IMR-90 (cell line): ENCODE measurements at regions not wholly inside any gene's neighbourhood (a gene's known extent, or its start where the extent isn't known, plus 50 kb on each side); places are given as distances from the start of the nearest gene placed in this dataset.

ENCODE experiments used
- ATAC-seq: fragments of 200-7000 bp; cut with Tn5 transposase; 2 replicates; pipeline ENCODE4 v1.9.1; 2020; ENCODE audit warnings: low read depth, mild to moderate bottlenecking, moderate library complexity
- BruUV-seq: library from RNA; stranded (reverse); fragments of 400-500 nt; replicated peaks from 2 replicates; lab custom pipeline; 2021; lab: Mats Ljungman, UMichigan
- CTCF ChIA-PET: fragments of 300-600 bp; formaldehyde crosslinking; extraction: SDS; loops from one replicate; lab custom pipeline; 2021; ENCODE audit warnings: antibody characterized with exemption; lab: Yijun Ruan, JAX
- POLR2A ChIA-PET: fragments of 300-600 bp; sonication (Branson Sonifier 250); formaldehyde crosslinking; loops from one replicate; lab custom pipeline; 2022; ENCODE audit warnings: antibody characterized with exemption; ENCODE audit not compliant: unreplicated experiment; lab: Charles Lee
- DNase-seq: peaks from one replicate; pipeline ENCODE4 v3.0.0; 2013
- H2AFZ ChIP-seq: replicated peaks from 2 replicates; pipeline ENCODE3; 2013; ENCODE audit warnings: low read length, mild to moderate bottlenecking; ENCODE audit not compliant: poor library complexity
- H2AK5ac ChIP-seq: 2 replicates; pipeline ENCODE4 v1.6.1; 2013; ENCODE audit warnings: low read depth, low read length, inconsistent platforms
- H2AK9ac ChIP-seq: replicated peaks from 2 replicates; pipeline ENCODE3; 2013; ENCODE audit warnings: mild to moderate bottlenecking, low read depth, low read length, moderate library complexity; ENCODE audit not compliant: poor library complexity
- H2BK120ac ChIP-seq: 2 replicates; pipeline ENCODE4 v1.6.1; 2013; ENCODE audit warnings: low read depth, low read length, inconsistent platforms
- H2BK15ac ChIP-seq: 3 replicates; pipeline ENCODE4 v1.6.1; 2013; ENCODE audit warnings: low read depth, low read length, inconsistent platforms
- H2BK20ac ChIP-seq: 2 replicates; pipeline ENCODE4 v1.6.1; 2013; ENCODE audit warnings: low read depth, mild to moderate bottlenecking, inconsistent platforms, low read length, moderate library complexity
- H2BK5ac ChIP-seq: 2 replicates; pipeline ENCODE4 v1.6.1; 2013; ENCODE audit warnings: mild to moderate bottlenecking, low read depth, low read length, inconsistent platforms; ENCODE audit not compliant: poor library complexity, severe bottlenecking
- H3K14ac ChIP-seq: replicated peaks from 2 replicates; pipeline ENCODE4 v1.6.1; 2013; ENCODE audit warnings: low read depth, low read length, inconsistent platforms
- H3K18ac ChIP-seq: 2 replicates; pipeline ENCODE4 v1.6.1; 2013; ENCODE audit warnings: low read depth, low read length, control low read depth
- H3K23ac ChIP-seq: 2 replicates; pipeline ENCODE4 v1.6.1; 2013; ENCODE audit warnings: low read depth, low read length, inconsistent platforms
- H3K27ac ChIP-seq: 2 replicates; pipeline ENCODE4 v1.5.1; 2013; ENCODE audit warnings: mild to moderate bottlenecking, control low read depth, low read length; ENCODE audit not compliant: insufficient read depth
- H3K27me3 ChIP-seq: 2 replicates; pipeline ENCODE4 v1.6.1; 2013; ENCODE audit warnings: low read length; ENCODE audit not compliant: control insufficient read depth, insufficient read depth
- H3K36me3 ChIP-seq: 2 replicates; pipeline ENCODE4 v1.6.1; 2013; ENCODE audit warnings: low read length, mixed read lengths; ENCODE audit not compliant: control insufficient read depth, insufficient read depth
- H3K4ac ChIP-seq: 2 replicates; pipeline ENCODE4 v1.6.1; 2013; ENCODE audit warnings: low read depth, low read length, inconsistent platforms
- H3K4me1 ChIP-seq: 2 replicates; pipeline ENCODE4 v1.6.1; 2013; ENCODE audit warnings: low read length, mixed read lengths; ENCODE audit not compliant: control insufficient read depth, insufficient read depth
- H3K4me2 ChIP-seq: 2 replicates; pipeline ENCODE4 v1.6.1; 2013; ENCODE audit warnings: low read depth, mild to moderate bottlenecking, control low read depth, low read length, moderate library complexity
- H3K4me3 ChIP-seq: 2 replicates; pipeline ENCODE4 v1.5.1; 2013; ENCODE audit warnings: low read depth, mild to moderate bottlenecking, control low read depth, low read length, moderate library complexity; ENCODE audit not compliant: insufficient read depth
- H3K56ac ChIP-seq: 2 replicates; pipeline ENCODE4 v1.6.1; 2013; ENCODE audit warnings: low read length, inconsistent platforms; ENCODE audit not compliant: insufficient read depth; ENCODE audit errors: extremely low read depth
- H3K79me1 ChIP-seq, 2 experiments: 2 replicates each; pipeline ENCODE4 v1.6.1; 2013; ENCODE audit warnings: low read length in 2 of 2, inconsistent platforms in 1 of 2, low read depth in 1 of 2
- H3K9ac ChIP-seq: 2 replicates; pipeline ENCODE4 v1.6.1; 2013; ENCODE audit warnings: low read depth, low read length, control low read depth
- H3K9me1 ChIP-seq: 2 replicates; pipeline ENCODE4 v1.6.1; 2013; ENCODE audit warnings: low read length, inconsistent platforms; ENCODE audit not compliant: insufficient read depth
- H3K9me3 ChIP-seq: 2 replicates; pipeline ENCODE4 v1.6.1; 2013; ENCODE audit warnings: low read length; ENCODE audit not compliant: control insufficient read depth, insufficient read depth
- H4K20me1 ChIP-seq: 2 replicates; pipeline ENCODE4 v1.6.1; 2013; ENCODE audit warnings: low read length, inconsistent platforms; ENCODE audit not compliant: insufficient read depth
- H4K5ac ChIP-seq: 2 replicates; pipeline ENCODE4 v1.6.1; 2013; ENCODE audit warnings: mild to moderate bottlenecking, low read depth, low read length, control low read depth
- H4K8ac ChIP-seq, 2 experiments: 2 replicates each; pipeline ENCODE4 v1.6.1; 2013; ENCODE audit warnings: low read depth in 2 of 2, low read length in 2 of 2, control low read depth in 1 of 2, inconsistent platforms in 1 of 2
- H4K91ac ChIP-seq: 2 replicates; pipeline ENCODE4 v1.6.1; 2013; ENCODE audit warnings: low read depth, low read length, inconsistent platforms; ENCODE audit not compliant: insufficient read depth
- BHLHE40 ChIP-seq: fragments of 150-350 bp; IDR thresholded peaks from 2 replicates; pipeline ENCODE4 v1.6.1; 2016; ENCODE audit warnings: mild to moderate bottlenecking, low read depth, low read length
- CTCF ChIP-seq: conservative IDR thresholded peaks from 2 replicates; pipeline ENCODE4 v1.5.1; 2012; ENCODE audit warnings: mild to moderate bottlenecking, low read depth, low read length, improper control_type of control experiment
- MAFK ChIP-seq: IDR thresholded peaks from 2 replicates; pipeline ENCODE4 v1.6.1; 2012; ENCODE audit warnings: low read depth, low read length, improper control_type of control experiment
- MXI1 ChIP-seq: IDR thresholded peaks from 2 replicates; pipeline ENCODE4 v1.6.1; 2012; ENCODE audit warnings: low read depth, mild to moderate bottlenecking, low read length, moderate library complexity, borderline replicate concordance
- NFE2L2 ChIP-seq: fragments of 150-350 bp; IDR thresholded peaks from 2 replicates; pipeline ENCODE4 v1.6.1; 2016; ENCODE audit warnings: low read depth, mild to moderate bottlenecking, low read length
- POLR2A ChIP-seq: IDR thresholded peaks from 2 replicates; pipeline ENCODE4 v1.6.1; 2012; ENCODE audit warnings: mild to moderate bottlenecking, low read depth, low read length
- SMC3 ChIP-seq: fragments of 150-350 bp; IDR thresholded peaks from 2 replicates; pipeline ENCODE4 v1.6.1; 2016; ENCODE audit warnings: low read depth, mild to moderate bottlenecking, antibody characterized with exemption, low read length, moderate library complexity
- USF2 ChIP-seq: fragments of 150-350 bp; IDR thresholded peaks from 2 replicates; pipeline ENCODE4 v1.6.1; 2017; ENCODE audit warnings: mild to moderate bottlenecking, antibody characterized with exemption, low read length, low read depth
- WGBS, 2 experiments: methylation state at CpG; one replicate each; pipeline versions ENCODE4 v1.1.5 to v1.1.7; 2013; ENCODE audit warnings: missing lambda C conversion rate in 2 of 2; ENCODE audit not compliant: insufficient read length in 1 of 2; ENCODE audit errors: extremely low coverage in 2 of 2; 5-methylcytosine and 5-hydroxymethylcytosine counted together
- dilution Hi-C: fragments of 300-500 bp; cut with HindIII; formaldehyde crosslinking; loops from one replicate; pipeline ENCODE4 v1.14.3; 2018; ENCODE audit warnings: low sequenced_read_pairs; ENCODE audit not compliant: unreplicated experiment
- in situ Hi-C: fragments of 300-500 bp; cut with MboI; formaldehyde crosslinking; loops from 3 replicates; pipeline ENCODE4 v1.14.3; 2019; ENCODE audit warnings: low sequenced_read_pairs, inconsistent platforms, mixed read lengths
- intact Hi-C: fragments of 100-400 bp; cut with micrococcal nuclease; formaldehyde crosslinking; loops from 2 replicates; pipeline ENCODE4 v1.10.0; 2022

- no peak overlapping the region for H3K23ac ChIP-seq
- H3K4me2 ChIP-seq = no peak overlapping the region
- H3K18ac ChIP-seq = no peak overlapping the region
- H3K36me3 ChIP-seq = no peaks in the 10 kb centered on the region
- BruUV-seq = no TSS peak
- H3K9me3 ChIP-seq = no peaks in the 10 kb centered on the region
- intact Hi-C loops (no loop called here), dilution Hi-C loops (no loop called here), in situ Hi-C loops (no loop called here)
- no peaks in the 10 kb centered on the region for H4K20me1 ChIP-seq
- H4K8ac ChIP-seq = no peak overlapping the region
- no peak overlapping the region for H2AK9ac ChIP-seq
- no peak overlapping the region for H2BK120ac ChIP-seq
- TF ChIP-seq SMC3 (no peak), MXI1 (no peak), POLR2A (no peak), USF2 (no peak), CTCF (no peak), BHLHE40 (no peak), MAFK (no peak), NFE2L2 (no peak)
- no peak overlapping the region for H4K5ac ChIP-seq
- H3K4me3 ChIP-seq = no peak overlapping the region
- no peak for ATAC-seq
- no peak overlapping the region for H2BK5ac ChIP-seq
- H3K9ac ChIP-seq = no peak overlapping the region
- no peak overlapping the region for H3K56ac ChIP-seq
- H2AK5ac ChIP-seq = no peak overlapping the region
- H3K27me3 ChIP-seq = no peaks in the 10 kb centered on the region; the same call in 1 of the 2 replicates
- ChIA-PET POLR2A (no interaction called here), CTCF (no interaction called here)
- no peak overlapping the region for H2AFZ ChIP-seq
- no peaks in the 10 kb centered on the region for H3K79me1 ChIP-seq
- no peak overlapping the region for H2BK15ac ChIP-seq
- H3K14ac ChIP-seq = no peak overlapping the region
- H3K9me1 ChIP-seq = no peaks in the 10 kb centered on the region
- DNase-seq = no peak
- H3K27ac ChIP-seq = no peak overlapping the region
- H4K91ac ChIP-seq = no peak overlapping the region
- no peaks in the 10 kb centered on the region; the same call in 1 of the 2 replicates for H3K4me1 ChIP-seq
- no peak overlapping the region for H2BK20ac ChIP-seq
- no peak overlapping the region for H3K4ac ChIP-seq
- no CpG with 5 or more reads among the region's 1 CpG for whole genome bisulfite sequencing, 2 experiments
Measured at GRCh38 chr10:113278221-113278620, 274.6 kb upstream of the HABP2 start.
